Lower lobe of right lung (tissue), 2 donors: ENCODE measurements at regions not wholly inside any gene's neighbourhood (a gene's known extent, or its start where the extent isn't known, plus 50 kb on each side); places are given as distances from the start of the nearest gene placed in this dataset.

Experiments used
- ATAC-seq, 2 donors: fragments of 200-7000 bp; cut with Tn5 transposase; one replicate each; pipeline ENCODE4 v1.9.1; 2020 to 2022; ENCODE audit warnings: mild to moderate bottlenecking in 2 of 2, moderate library complexity in 2 of 2
- DNase-seq: peaks from one replicate; pipeline ENCODE4 v3.0.0-alpha.2; 2020
- H3K27ac ChIP-seq: fragments of 200-600 bp; one replicate; pipeline ENCODE4 v1.8.0; 2022
- H3K27me3 ChIP-seq: fragments of 200-600 bp; one replicate; pipeline ENCODE4 v1.8.0; 2022; ENCODE audit warnings: low read depth
- H3K36me3 ChIP-seq: fragments of 200-600 bp; one replicate; pipeline ENCODE4 v1.8.0; 2022; ENCODE audit warnings: mild to moderate bottlenecking
- H3K4me1 ChIP-seq: fragments of 200-600 bp; one replicate; pipeline ENCODE4 v1.8.0; 2022
- H3K4me3 ChIP-seq: fragments of 200-600 bp; one replicate; pipeline ENCODE4 v1.8.0; 2022; ENCODE audit warnings: mild to moderate bottlenecking
- H3K9me3 ChIP-seq: fragments of 200-600 bp; one replicate; pipeline ENCODE4 v1.8.0; 2022
- CTCF ChIP-seq: fragments of 200-600 bp; IDR thresholded peaks from one replicate; pipeline ENCODE4 v1.8.0; 2022; ENCODE audit warnings: antibody characterized with exemption, mild to moderate bottlenecking
- intact Hi-C: fragments of 100-400 bp; cut with DNase I; formaldehyde crosslinking; loops from one replicate; pipeline ENCODE4 v1.11.0; 2022
- donor health status: DM: no; HTN: yes; CAD: no; lungs with severe emphysema.

DNA sequence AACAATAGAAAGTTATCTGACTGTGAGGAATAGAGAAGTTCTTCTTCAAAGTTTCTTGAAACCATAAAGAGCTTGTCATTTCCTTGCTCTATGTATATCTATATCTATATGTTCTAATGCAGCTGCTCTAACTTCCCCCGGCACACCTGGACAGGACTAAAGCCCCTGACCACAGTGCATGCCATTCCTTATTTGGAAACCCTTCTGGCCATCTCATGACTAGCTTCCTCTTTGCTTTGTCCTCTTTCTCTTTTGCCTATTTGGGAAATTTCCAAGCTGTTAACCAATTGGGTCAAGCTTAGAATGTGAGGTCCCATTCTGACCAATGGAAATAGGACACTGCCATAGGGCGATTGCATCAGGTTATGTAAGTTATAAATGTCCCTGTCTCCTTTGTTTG, 1481.1 kb downstream of the STIM2 start:
- no peak for TF ChIP-seq CTCF
- no peak overlapping the region for H3K27ac ChIP-seq
- intact Hi-C loops, result no loop called here
- no peaks in the 10 kb centered on the region for H3K36me3 ChIP-seq
- H3K27me3 ChIP-seq, result no peaks in the 10 kb centered on the region
- ATAC-seq (no peak), DNase-seq (no peak)
- peaks cover 2% of the 10 kb centered on the region for H3K9me3 ChIP-seq
- H3K4me1 ChIP-seq, result no peaks in the 10 kb centered on the region
- H3K4me3 ChIP-seq, result no peak overlapping the region

DNA sequence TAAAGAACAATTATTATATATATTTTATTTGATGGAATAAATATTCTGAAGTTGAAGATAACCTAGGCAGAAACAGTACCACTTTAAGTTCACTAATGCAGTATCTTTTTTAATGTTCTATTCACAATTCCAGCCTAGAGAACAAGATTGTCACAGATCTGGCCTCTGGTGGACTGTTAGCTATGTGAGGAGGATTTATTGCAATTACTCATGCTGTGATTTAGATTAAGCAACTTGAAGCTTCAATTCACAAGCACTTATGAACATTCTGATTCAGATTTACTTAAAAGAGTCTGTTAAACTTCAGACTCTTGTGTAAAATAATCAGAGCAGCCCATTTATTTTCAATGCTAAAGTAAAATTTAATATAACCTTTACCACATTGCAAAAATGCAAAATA, 1489.8 kb downstream of the STIM2 start:
- ATAC-seq (no peak), DNase-seq (no peak)
- no peaks in the 10 kb centered on the region for H3K36me3 ChIP-seq
- H3K27ac ChIP-seq, result no peak overlapping the region
- no peaks in the 10 kb centered on the region for H3K4me1 ChIP-seq
- intact Hi-C loops, result no loop called here
- H3K4me3 ChIP-seq, result no peak overlapping the region
- no peaks in the 10 kb centered on the region for H3K27me3 ChIP-seq
- H3K9me3 ChIP-seq, result no peaks in the 10 kb centered on the region
- no peak for TF ChIP-seq CTCF

- no peak for ATAC-seq
- DNase-seq, result no peak
- H3K27ac ChIP-seq, result no peak overlapping the region
- H3K9me3 ChIP-seq, result no peaks in the 10 kb centered on the region
- no peaks in the 10 kb centered on the region for H3K4me1 ChIP-seq
- no peak for TF ChIP-seq CTCF
- no peaks in the 10 kb centered on the region for H3K36me3 ChIP-seq
- no peak overlapping the region for H3K4me3 ChIP-seq
- H3K27me3 ChIP-seq, result no peaks in the 10 kb centered on the region
- intact Hi-C loops, result no loop called here
Observed at GRCh38 chr4:28351102-28351501, 1490.5 kb downstream of the STIM2 start.

GRCh38 chr4:28351826-28352225, 1491.2 kb downstream of the STIM2 start:
- no peak for DNase-seq
- Histone ChIP-seq H3K27ac (no peak overlapping the region), H3K36me3 (no peaks in the 10 kb centered on the region), H3K9me3 (no peaks in the 10 kb centered on the region), H3K27me3 (no peaks in the 10 kb centered on the region), H3K4me3 (no peak overlapping the region), H3K4me1 (no peaks in the 10 kb centered on the region)
- no peak for ATAC-seq
- no peak for TF ChIP-seq CTCF
- intact Hi-C loops, result no loop called here

GRCh38 chr4:28354880-28355656, 1494.4 kb downstream of the STIM2 start:
- intact Hi-C loops, result no loop called here
- no peak for TF ChIP-seq CTCF
- Histone ChIP-seq H3K27me3 (no peaks in the 10 kb centered on the region), H3K36me3 (no peaks in the 10 kb centered on the region), H3K27ac (no peak overlapping the region), H3K4me1 (no peaks in the 10 kb centered on the region), H3K4me3 (no peak overlapping the region), H3K9me3 (no peaks in the 10 kb centered on the region)
- no peak for DNase-seq
- ATAC-seq, result no peak
